ENCODE measurements at regions not wholly inside any gene's neighbourhood (a gene's known extent, or its start where the extent isn't known, plus 50 kb on each side); places are given as distances from the start of the nearest gene placed in this dataset.
A peak's percentile ranks its signal among the peaks of the same experiment; 100 is the strongest.

GRCh38 chr4:33162122-33162521, 2442.0 kb downstream of the PCDH7 start:
- no peaks in the 10 kb centered on the region for H3K27me3 ChIP-seq
- H3K4me3 ChIP-seq: no peak overlapping the region
- H3K4me1 ChIP-seq: no peaks in the 10 kb centered on the region
- DNase-seq: no peak
- H3K36me3 ChIP-seq: no peaks in the 10 kb centered on the region
- no peaks in the 10 kb centered on the region for H3K9me3 ChIP-seq (replicated peaks)
- H3K27ac ChIP-seq: no peak overlapping the region

- H3K27me3 ChIP-seq: no peaks in the 10 kb centered on the region
- peak in 1 of 2 experiments; percentile 50 for DNase-seq
- H3K4me1 ChIP-seq: peaks cover 3% of the 10 kb centered on the region; the same call in 1 of the 2 replicates
- H3K36me3 ChIP-seq: no peaks in the 10 kb centered on the region
- no peaks in the 10 kb centered on the region for H3K9me3 ChIP-seq (replicated peaks)
- H3K27ac ChIP-seq: no peak overlapping the region
- H3K4me3 ChIP-seq: no peak overlapping the region
Measured at GRCh38 chr4:33171873-33172525, 2451.8 kb downstream of the PCDH7 start.

GRCh38 chr4:33176566-33176965, 2456.4 kb downstream of the PCDH7 start:
- no peaks in the 10 kb centered on the region for H3K36me3 ChIP-seq
- H3K27me3 ChIP-seq: no peaks in the 10 kb centered on the region
- peaks cover 3% of the 10 kb centered on the region; the same call in 1 of the 2 replicates for H3K4me1 ChIP-seq
- no peak for DNase-seq
- H3K4me3 ChIP-seq: no peak overlapping the region
- H3K9me3 ChIP-seq (replicated peaks): no peaks in the 10 kb centered on the region
- H3K27ac ChIP-seq: no peak overlapping the region

- no peaks in the 10 kb centered on the region for H3K27me3 ChIP-seq
- H3K4me3 ChIP-seq: no peak overlapping the region
- no peaks in the 10 kb centered on the region; the same call in 1 of the 2 replicates for H3K9me3 ChIP-seq (replicated peaks)
- peak in 1 of 2 experiments; percentile 57 for DNase-seq
- H3K27ac ChIP-seq: no peak overlapping the region
- H3K36me3 ChIP-seq: no peaks in the 10 kb centered on the region
- peaks cover 10% of the 10 kb centered on the region; the same call in 1 of the 2 replicates for H3K4me1 ChIP-seq
Measured at GRCh38 chr4:33184657-33185290, 2464.6 kb downstream of the PCDH7 start.

- no peak for DNase-seq
- Histone ChIP-seq H3K27me3 (no peaks in the 10 kb centered on the region), H3K36me3 (no peaks in the 10 kb centered on the region)
Measured at GRCh38 chr4:33187035-33187434, 2466.9 kb downstream of the PCDH7 start.

GRCh38 chr4:33188733-33189132, 2468.6 kb downstream of the PCDH7 start:
- no peaks in the 10 kb centered on the region; the same call in 1 of the 2 replicates for H3K9me3 ChIP-seq (replicated peaks)

More at GRCh38 chr4:33187035-33187434, 2466.9 kb downstream of the PCDH7 start:
- no peaks in the 10 kb centered on the region; the same call in 1 of the 2 replicates for H3K9me3 ChIP-seq (replicated peaks)
- no peak overlapping the region for H3K27ac ChIP-seq
- peaks cover 10% of the 10 kb centered on the region; the same call in 1 of the 2 replicates for H3K4me1 ChIP-seq
- H3K4me3 ChIP-seq: no peak overlapping the region

GRCh38 chr4:33189169-33189568, 2469.0 kb downstream of the PCDH7 start:
- Histone ChIP-seq H3K9me3 (replicated peaks) (no peaks in the 10 kb centered on the region; the same call in 1 of the 2 replicates), H3K4me1 (peaks cover 10% of the 10 kb centered on the region; the same call in 1 of the 2 replicates), H3K27ac (no peak overlapping the region), H3K27me3 (no peaks in the 10 kb centered on the region), H3K4me3 (no peak overlapping the region), H3K36me3 (no peaks in the 10 kb centered on the region)
- DNase-seq: no peak

More at GRCh38 chr4:33188733-33189132, 2468.6 kb downstream of the PCDH7 start:
- DNase-seq: no peak
- Histone ChIP-seq H3K27me3 (no peaks in the 10 kb centered on the region), H3K4me3 (no peak overlapping the region), H3K36me3 (no peaks in the 10 kb centered on the region), H3K4me1 (peaks cover 10% of the 10 kb centered on the region; the same call in 1 of the 2 replicates), H3K27ac (no peak overlapping the region)

- Histone ChIP-seq H3K4me1 (no peaks in the 10 kb centered on the region), H3K27me3 (no peaks in the 10 kb centered on the region), H3K9me3 (replicated peaks) (no peaks in the 10 kb centered on the region), H3K4me3 (no peak overlapping the region), H3K27ac (no peak overlapping the region), H3K36me3 (no peaks in the 10 kb centered on the region)
- DNase-seq: no peak
Measured at GRCh38 chr4:33193109-33193508, 2472.9 kb downstream of the PCDH7 start.

GRCh38 chr4:33200377-33200776, 2480.2 kb downstream of the PCDH7 start:
- no peaks in the 10 kb centered on the region for H3K9me3 ChIP-seq (replicated peaks)

GRCh38 chr4:33218238-33218637, 2498.1 kb downstream of the PCDH7 start:
- no peaks in the 10 kb centered on the region for H3K4me1 ChIP-seq
- no peak overlapping the region for H3K27ac ChIP-seq
- DNase-seq: no peak
- no peaks in the 10 kb centered on the region for H3K27me3 ChIP-seq
- H3K4me3 ChIP-seq: no peak overlapping the region
- H3K9me3 ChIP-seq (replicated peaks): no peaks in the 10 kb centered on the region
- H3K36me3 ChIP-seq: no peaks in the 10 kb centered on the region

More at GRCh38 chr4:33200377-33200776, 2480.2 kb downstream of the PCDH7 start:
- no peaks in the 10 kb centered on the region for H3K4me1 ChIP-seq
- no peaks in the 10 kb centered on the region for H3K36me3 ChIP-seq
- no peak overlapping the region for H3K27ac ChIP-seq
- no peak for DNase-seq
- no peak overlapping the region for H3K4me3 ChIP-seq
- H3K27me3 ChIP-seq: no peaks in the 10 kb centered on the region

- H3K4me3 ChIP-seq: no peak overlapping the region
- DNase-seq: no peak
- no peaks in the 10 kb centered on the region for H3K4me1 ChIP-seq
- no peaks in the 10 kb centered on the region for H3K36me3 ChIP-seq
- H3K27me3 ChIP-seq: no peaks in the 10 kb centered on the region
- H3K27ac ChIP-seq: no peak overlapping the region
- H3K9me3 ChIP-seq (replicated peaks): no peaks in the 10 kb centered on the region
Measured at GRCh38 chr4:33226133-33226532, 2506.0 kb downstream of the PCDH7 start.

GRCh38 chr4:33226783-33227182, 2506.6 kb downstream of the PCDH7 start:
- Histone ChIP-seq H3K4me1 (no peaks in the 10 kb centered on the region), H3K4me3 (no peak overlapping the region), H3K36me3 (no peaks in the 10 kb centered on the region), H3K9me3 (replicated peaks) (no peaks in the 10 kb centered on the region), H3K27me3 (no peaks in the 10 kb centered on the region), H3K27ac (no peak overlapping the region)
- no peak for DNase-seq

GRCh38 chr4:33255094-33255493, 2534.9 kb downstream of the PCDH7 start:
- H3K27me3 ChIP-seq: no peaks in the 10 kb centered on the region
- no peak overlapping the region for H3K27ac ChIP-seq
- DNase-seq: no peak

GRCh38 chr4:33255507-33255906, 2535.3 kb downstream of the PCDH7 start:
- Histone ChIP-seq H3K4me1 (no peaks in the 10 kb centered on the region; the same call in 1 of the 2 replicates), H3K9me3 (replicated peaks) (0 out of 2 replicates have a peak, but pooled peaks cover 2% of the 10 kb centered on the region), H3K4me3 (no peak overlapping the region), H3K27ac (no peak overlapping the region), H3K27me3 (no peaks in the 10 kb centered on the region), H3K36me3 (no peaks in the 10 kb centered on the region; the same call in 1 of the 2 replicates)
- DNase-seq: no peak

More at GRCh38 chr4:33255094-33255493, 2534.9 kb downstream of the PCDH7 start:
- Histone ChIP-seq H3K4me3 (no peak overlapping the region), H3K9me3 (replicated peaks) (0 out of 2 replicates have a peak, but pooled peaks cover 3% of the 10 kb centered on the region), H3K4me1 (no peaks in the 10 kb centered on the region; the same call in 1 of the 2 replicates), H3K36me3 (no peaks in the 10 kb centered on the region; the same call in 1 of the 2 replicates)

GRCh38 chr4:33262824-33263223, 2542.7 kb downstream of the PCDH7 start:
- Histone ChIP-seq H3K9me3 (replicated peaks) (no peaks in the 10 kb centered on the region), H3K36me3 (no peaks in the 10 kb centered on the region), H3K4me3 (no peak overlapping the region), H3K27ac (no peak overlapping the region), H3K27me3 (no peaks in the 10 kb centered on the region), H3K4me1 (no peaks in the 10 kb centered on the region)
- no peak for DNase-seq
